GM13976 (cell line): ENCODE measurements at regions not wholly inside any gene's neighbourhood (a gene's known extent, or its start where the extent isn't known, plus 50 kb on each side); places are given as distances from the start of the nearest gene placed in this dataset.
"Not testable (repeated sequence)": the region's sequence is repeated elsewhere in the genome, so short reads cannot be mapped to it uniquely, and the experiment has no call there.

ENCODE experiments used
- DNase-seq: peaks from one replicate; pipeline ENCODE4 v3.0.0; 2012; ENCODE audit warnings: low spot score
- in situ Hi-C: fragments of 300-500 bp; cut with MboI; formaldehyde crosslinking; loops from one replicate; pipeline ENCODE4 v1.12.0; 2022; ENCODE audit warnings: low sequenced_read_pairs, mixed read lengths, inconsistent platforms; ENCODE audit not compliant: unreplicated experiment
- TF ChIP-seq, protein P1 (sequence below): IDR thresholded peaks from 2 replicates; pipeline ENCODE4 v1.5.1; 2012; ENCODE audit warnings: borderline replicate concordance, mild to moderate bottlenecking; ENCODE audit not compliant: insufficient read depth; ENCODE audit errors: extremely low read depth, missing control alignments, control extremely low read depth

DNA sequence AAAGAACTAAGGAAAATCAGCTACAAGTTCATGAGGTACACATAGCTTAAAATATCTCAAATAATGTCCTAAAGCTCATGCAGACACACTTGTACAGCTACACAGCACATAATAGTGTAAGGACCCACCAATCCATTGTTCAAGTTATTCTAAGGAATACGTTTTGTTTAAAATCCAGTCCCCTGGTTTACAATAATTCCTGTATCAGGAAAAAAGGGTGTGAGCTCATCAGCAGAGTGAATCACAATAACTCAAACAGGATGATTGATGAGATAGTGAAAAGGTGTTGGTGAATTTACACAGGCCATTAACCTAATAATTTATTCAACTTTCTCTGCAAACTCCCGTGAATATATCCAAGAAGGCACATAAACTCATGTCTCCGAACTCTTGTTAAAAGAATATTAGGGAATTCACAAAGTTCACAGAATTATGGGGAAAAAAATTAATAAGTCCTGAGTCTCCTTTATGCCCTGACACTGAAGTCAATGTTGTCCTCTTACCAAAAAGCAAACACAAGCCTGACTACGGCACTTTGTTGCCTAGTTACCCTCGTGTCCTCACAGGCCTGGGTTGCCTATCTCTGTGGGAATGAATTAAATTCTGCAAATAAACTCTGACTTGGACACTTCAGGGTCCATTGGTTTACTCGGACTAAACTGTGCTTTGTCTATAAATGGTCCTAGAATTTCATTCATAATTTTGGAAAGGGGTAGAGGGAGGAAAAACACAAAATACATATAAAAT is 142.8 kb upstream of the PDE4D start:
- DNase-seq = no peak
- in situ Hi-C loops = no loop called here
- TF ChIP-seq, protein P1, sequence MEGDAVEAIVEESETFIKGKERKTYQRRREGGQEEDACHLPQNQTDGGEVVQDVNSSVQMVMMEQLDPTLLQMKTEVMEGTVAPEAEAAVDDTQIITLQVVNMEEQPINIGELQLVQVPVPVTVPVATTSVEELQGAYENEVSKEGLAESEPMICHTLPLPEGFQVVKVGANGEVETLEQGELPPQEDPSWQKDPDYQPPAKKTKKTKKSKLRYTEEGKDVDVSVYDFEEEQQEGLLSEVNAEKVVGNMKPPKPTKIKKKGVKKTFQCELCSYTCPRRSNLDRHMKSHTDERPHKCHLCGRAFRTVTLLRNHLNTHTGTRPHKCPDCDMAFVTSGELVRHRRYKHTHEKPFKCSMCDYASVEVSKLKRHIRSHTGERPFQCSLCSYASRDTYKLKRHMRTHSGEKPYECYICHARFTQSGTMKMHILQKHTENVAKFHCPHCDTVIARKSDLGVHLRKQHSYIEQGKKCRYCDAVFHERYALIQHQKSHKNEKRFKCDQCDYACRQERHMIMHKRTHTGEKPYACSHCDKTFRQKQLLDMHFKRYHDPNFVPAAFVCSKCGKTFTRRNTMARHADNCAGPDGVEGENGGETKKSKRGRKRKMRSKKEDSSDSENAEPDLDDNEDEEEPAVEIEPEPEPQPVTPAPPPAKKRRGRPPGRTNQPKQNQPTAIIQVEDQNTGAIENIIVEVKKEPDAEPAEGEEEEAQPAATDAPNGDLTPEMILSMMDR = no peak

DNA sequence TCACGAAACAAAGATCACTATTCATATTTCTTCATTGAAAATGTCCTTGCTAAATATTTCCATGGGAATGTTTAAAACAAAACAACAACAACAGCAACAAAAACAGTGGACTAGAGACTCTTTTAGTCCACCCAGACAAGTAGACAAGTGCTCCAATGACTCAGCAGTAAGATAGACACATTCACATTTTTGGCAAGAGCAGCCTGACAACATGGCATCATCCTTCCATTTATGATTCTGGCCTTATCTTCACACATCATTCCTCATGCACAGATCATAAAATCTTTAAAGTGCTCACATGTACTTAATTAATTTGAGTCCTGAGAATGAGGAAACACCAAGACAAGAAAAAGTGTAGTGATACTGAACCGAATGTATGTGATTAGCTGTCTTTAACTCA is 132.6 kb upstream of the PDE4D start:
- in situ Hi-C loops = no loop called here
- no peak for DNase-seq
- TF ChIP-seq, protein P1 = no peak

DNA sequence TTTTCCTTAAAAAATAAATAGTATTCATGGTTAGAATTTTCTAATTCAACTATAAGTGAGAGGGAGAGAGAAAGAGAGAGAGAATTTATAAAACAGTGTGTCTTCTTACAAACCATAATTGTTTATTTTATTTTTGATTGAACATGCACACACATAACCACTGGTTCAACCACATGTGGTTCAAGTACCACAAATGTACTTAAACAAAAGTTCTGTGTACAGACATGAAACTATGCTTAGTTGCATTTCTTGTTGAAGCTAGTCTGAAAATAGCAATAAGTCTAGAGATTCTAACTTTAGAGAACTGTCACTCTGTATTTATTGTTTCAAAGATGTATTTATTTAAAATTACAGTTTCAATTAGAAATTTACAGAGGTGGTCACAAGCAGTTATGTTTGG is 130.6 kb upstream of the PDE4D start:
- DNase-seq = no peak
- in situ Hi-C loops = no loop called here
- TF ChIP-seq, protein P1 = no peak

DNA sequence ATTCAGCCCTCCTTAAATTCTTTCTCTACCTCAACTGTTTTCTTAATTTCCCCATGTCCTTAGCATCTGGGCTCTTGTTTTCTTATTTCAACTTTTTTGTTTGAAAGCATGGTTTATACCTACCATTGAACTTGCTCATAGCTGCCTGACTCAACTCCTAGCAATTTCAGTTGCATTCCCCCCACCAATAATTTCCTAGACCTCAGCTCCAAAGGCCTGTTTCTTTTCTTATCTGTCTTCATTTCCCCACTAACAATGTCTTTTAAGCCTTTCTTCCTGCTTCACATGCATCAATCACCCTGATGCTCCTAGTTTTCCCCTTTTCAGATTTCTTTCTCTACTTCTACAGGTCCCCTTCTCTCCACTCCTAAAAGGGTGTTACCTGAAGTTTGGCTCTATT is 129.7 kb upstream of the PDE4D start:
- in situ Hi-C loops = no loop called here
- no peak for DNase-seq
- TF ChIP-seq, protein P1 = no peak

DNA sequence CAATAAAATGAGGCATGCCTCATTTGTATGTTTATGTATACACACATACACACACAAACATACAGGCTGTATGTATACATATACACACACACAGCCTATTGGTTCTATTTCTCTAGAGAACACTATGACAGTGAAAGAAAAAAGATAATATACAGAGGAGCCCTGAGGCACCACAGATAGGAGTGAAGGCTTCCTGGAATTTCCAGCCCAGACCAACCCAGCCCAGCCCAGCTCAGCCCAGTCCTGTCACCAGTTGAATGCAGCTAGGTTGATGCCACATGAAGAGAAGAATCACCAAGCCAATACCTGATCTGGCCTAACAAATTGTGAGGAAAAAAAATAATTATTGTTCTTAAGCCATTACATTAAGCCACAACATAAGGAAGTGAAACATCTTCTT is 126.9 kb upstream of the PDE4D start:
- TF ChIP-seq, protein P1 = no peak
- in situ Hi-C loops = no loop called here
- no peak for DNase-seq

DNA sequence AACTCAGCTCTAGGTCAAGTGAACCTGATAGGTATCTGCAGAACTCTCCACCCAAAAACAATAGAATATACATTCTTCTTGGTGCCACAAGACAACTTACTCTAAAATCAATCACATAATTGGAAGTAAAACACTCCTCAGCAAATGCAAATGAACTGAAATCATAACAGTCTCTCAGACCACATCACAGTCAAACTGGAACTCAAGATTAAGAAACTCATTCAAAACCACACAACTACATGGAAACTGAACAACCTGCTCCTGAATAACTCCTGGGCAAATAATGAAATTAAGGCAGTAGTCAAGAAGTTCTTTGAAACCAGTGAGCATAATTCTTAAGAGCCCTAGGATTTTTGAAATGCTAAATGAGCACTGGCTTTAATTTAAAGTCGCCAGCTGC is 125.4 kb upstream of the PDE4D start:
- in situ Hi-C loops, DNase-seq: not testable (repeated sequence)

DNA sequence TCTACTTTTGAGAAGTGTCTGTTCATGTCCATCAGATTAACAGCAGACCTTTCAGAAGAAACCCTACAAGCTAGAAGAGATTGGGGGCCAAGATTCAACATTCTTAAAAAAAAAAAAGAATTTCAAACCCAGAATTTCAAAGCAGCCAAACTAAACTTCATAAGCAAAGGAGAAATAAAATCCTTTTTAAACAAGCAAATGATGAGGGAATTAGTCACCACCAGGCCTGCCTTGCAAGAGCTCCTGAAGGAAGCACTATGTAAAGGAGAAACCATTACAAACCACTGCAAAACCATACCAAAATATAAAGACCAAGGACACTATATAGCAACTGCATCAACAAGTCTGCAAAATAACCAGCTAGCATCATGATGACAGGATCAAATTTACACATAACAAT is 124.6 kb upstream of the PDE4D start:
- no peak for DNase-seq
- in situ Hi-C loops = no loop called here
- TF ChIP-seq, protein P1 = no peak
